Skeletal muscle satellite cell (primary cell): ENCODE measurements at regions not wholly inside any gene's neighbourhood (a gene's known extent, or its start where the extent isn't known, plus 50 kb on each side); places are given as distances from the start of the nearest gene placed in this dataset.
"Not testable (repeated sequence)": the region's sequence is repeated elsewhere in the genome, so short reads cannot be mapped to it uniquely, and the experiment has no call there.

ENCODE experiments used
- H3K27me3 ChIP-seq: 2 replicates; pipeline ENCODE4 v1.7.0; 2013; ENCODE audit warnings: low read length; ENCODE audit not compliant: control insufficient read depth, insufficient read depth
- H3K36me3 ChIP-seq: 2 replicates; pipeline ENCODE4 v1.7.0; 2013; ENCODE audit warnings: mild to moderate bottlenecking, control low read depth, low read length; ENCODE audit not compliant: insufficient read depth
- H3K4me1 ChIP-seq: 2 replicates; pipeline ENCODE4 v1.7.0; 2013; ENCODE audit warnings: low read length; ENCODE audit not compliant: control insufficient read depth, insufficient read depth
- H3K4me2 ChIP-seq: 2 replicates; pipeline ENCODE4 v1.7.0; 2013; ENCODE audit warnings: mild to moderate bottlenecking, low read length
- H3K4me3 ChIP-seq: 2 replicates; pipeline ENCODE4 v1.7.0; 2013; ENCODE audit warnings: low read length
- H3K9ac ChIP-seq: 2 replicates; pipeline ENCODE4 v1.7.0; 2013; ENCODE audit warnings: mild to moderate bottlenecking, low read depth, low read length, moderate library complexity
- H3K9me3 ChIP-seq: replicated peaks from 2 replicates; pipeline ENCODE4 v1.7.0; 2013; ENCODE audit warnings: mild to moderate bottlenecking, control low read depth, low read length

DNA sequence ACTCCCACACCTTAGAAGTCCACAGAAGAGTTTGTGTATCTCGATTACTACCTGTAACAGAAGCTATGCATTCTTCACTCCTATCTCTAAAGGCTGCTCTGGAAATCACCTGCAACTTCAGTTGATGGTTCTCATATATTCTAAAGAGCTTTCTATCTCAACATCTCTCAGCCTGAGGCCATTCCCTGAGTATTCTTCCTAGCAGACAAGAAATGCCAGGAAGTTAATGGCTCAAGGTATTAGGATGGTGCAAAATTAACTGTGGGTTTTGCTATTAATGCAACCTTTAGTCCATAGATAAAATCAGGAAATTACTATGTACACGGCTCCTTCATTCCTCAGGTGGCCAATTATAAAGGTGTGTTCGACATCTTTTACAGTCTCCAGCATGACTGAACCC is 290.1 kb downstream of the ZNF716 start:
- not testable (repeated sequence) for H3K9ac ChIP-seq, H3K4me2 ChIP-seq, H3K36me3 ChIP-seq, H3K27me3 ChIP-seq, H3K4me3 ChIP-seq, H3K9me3 ChIP-seq, H3K4me1 ChIP-seq

DNA sequence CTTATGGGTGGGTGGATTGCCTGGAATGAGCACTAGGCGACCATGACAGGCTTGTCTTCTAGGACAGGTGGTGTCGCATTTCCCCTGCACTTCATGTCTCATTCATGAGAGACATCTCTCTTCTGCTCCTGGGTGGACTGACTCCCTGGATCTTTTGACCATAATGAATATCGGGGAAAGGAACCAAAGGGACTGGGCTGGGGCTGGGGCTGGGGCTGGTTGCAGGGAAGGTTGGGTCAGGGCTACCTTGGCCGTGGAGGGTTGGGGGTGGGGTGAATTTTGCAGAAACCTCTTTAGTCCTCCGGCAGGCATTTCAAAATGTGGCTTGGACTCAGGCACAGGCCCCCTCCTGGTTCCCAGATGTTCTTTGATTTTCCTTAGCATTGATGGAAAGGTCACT is 319.2 kb downstream of the ZNF716 start:
- Histone ChIP-seq H3K9me3 (peaks cover 15% of the 10 kb centered on the region), H3K4me2 (no peak overlapping the region), H3K9ac (no peak overlapping the region), H3K4me1 (no peaks in the 10 kb centered on the region), H3K4me3 (no peak overlapping the region), H3K27me3 (no peaks in the 10 kb centered on the region), H3K36me3 (no peaks in the 10 kb centered on the region)

DNA sequence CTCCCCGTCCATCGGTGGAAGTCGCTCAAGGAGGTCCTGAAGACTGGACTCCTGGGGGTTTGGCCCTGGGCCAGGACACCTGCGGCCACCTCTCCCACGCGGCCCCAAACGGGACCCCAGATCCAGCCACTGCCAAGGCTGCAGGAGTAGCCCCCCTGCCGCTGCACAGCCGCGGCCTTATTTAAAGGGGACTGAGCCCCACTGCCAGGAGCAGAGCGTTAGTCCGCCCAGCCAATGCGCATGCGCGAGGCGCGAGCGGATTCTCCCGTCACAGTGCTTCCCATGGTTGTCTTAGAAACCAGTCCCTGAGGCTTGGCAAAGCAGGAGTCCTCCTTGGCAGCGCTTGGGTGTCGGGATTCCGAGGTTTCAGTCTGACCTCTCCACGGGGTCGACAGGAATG is 320.0 kb downstream of the ZNF716 start:
- H3K4me2 ChIP-seq, result no peak overlapping the region
- no peak overlapping the region for H3K4me3 ChIP-seq
- H3K36me3 ChIP-seq, result no peaks in the 10 kb centered on the region
- peaks cover 17% of the 10 kb centered on the region for H3K9me3 ChIP-seq
- no peak overlapping the region for H3K9ac ChIP-seq
- no peaks in the 10 kb centered on the region for H3K27me3 ChIP-seq
- no peaks in the 10 kb centered on the region for H3K4me1 ChIP-seq

DNA sequence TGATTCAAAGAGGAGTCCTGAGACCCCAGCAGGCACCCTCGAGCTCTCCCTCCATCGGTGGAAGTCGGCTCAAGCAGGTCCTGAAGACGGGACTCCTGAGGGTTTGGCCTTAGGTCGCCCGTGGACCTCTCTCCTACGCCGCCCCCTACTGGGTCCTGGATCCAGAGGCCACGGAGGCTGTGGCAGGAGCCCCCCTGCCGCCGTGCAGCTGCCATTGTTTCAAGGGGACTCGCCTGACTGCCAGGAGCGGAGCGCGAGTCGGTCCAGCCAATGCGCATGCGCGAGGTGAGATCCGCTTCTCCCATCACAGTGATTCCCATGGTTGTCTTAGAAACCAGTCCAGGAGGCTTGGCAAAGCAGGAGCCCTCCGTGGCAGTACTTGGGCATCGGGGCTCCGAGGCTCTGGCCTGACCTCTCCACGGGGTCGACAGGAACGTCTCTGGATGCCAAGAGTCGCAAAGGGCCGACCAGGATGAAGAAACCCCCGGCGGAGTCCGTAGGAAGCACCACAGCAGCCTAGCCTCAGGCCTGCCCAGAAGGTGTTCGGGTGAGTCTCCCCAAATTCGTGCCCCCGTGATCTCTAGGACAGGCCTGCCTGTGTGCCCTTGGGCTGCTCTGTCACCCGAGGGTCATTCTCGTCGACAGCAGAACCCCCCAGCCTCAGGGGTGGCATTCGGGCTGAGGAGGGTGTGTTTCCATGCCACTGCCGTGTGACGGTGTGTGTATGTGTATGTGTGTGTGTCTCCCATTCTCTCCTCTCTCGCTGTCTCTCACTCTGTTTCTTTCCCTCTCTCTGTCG is 322.3 kb downstream of the ZNF716 start:
- Histone ChIP-seq H3K36me3 (no peaks in the 10 kb centered on the region), H3K4me2 (no peak overlapping the region), H3K4me1 (no peaks in the 10 kb centered on the region), H3K9me3 (peaks cover 20% of the 10 kb centered on the region), H3K27me3 (no peaks in the 10 kb centered on the region), H3K4me3 (no peak overlapping the region), H3K9ac (no peak overlapping the region)

DNA sequence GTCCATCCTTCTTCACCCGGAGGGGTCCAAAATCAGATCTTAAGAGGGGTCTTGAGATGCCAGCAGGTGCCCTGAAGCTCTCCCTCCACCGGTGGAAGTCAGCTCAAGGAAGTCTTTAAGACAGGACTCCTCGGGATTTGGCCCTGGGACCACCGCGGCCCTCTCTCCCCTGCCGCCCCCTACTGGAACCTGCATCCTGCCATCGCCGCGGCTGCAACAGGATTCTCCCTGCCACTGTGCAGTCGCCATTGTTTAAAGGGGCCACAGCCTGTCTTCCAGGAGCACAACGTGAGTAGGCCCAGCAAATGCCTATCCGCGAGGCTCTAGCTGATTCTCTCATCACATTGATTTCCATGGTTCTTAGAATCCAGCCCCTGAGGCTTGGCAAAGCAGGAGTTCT is 324.3 kb downstream of the ZNF716 start:
- H3K36me3 ChIP-seq, result no peaks in the 10 kb centered on the region
- no peaks in the 10 kb centered on the region for H3K4me1 ChIP-seq
- no peak overlapping the region for H3K4me2 ChIP-seq
- peaks cover 20% of the 10 kb centered on the region for H3K9me3 ChIP-seq
- H3K27me3 ChIP-seq, result no peaks in the 10 kb centered on the region
- H3K4me3 ChIP-seq, result no peak overlapping the region
- H3K9ac ChIP-seq, result no peak overlapping the region

DNA sequence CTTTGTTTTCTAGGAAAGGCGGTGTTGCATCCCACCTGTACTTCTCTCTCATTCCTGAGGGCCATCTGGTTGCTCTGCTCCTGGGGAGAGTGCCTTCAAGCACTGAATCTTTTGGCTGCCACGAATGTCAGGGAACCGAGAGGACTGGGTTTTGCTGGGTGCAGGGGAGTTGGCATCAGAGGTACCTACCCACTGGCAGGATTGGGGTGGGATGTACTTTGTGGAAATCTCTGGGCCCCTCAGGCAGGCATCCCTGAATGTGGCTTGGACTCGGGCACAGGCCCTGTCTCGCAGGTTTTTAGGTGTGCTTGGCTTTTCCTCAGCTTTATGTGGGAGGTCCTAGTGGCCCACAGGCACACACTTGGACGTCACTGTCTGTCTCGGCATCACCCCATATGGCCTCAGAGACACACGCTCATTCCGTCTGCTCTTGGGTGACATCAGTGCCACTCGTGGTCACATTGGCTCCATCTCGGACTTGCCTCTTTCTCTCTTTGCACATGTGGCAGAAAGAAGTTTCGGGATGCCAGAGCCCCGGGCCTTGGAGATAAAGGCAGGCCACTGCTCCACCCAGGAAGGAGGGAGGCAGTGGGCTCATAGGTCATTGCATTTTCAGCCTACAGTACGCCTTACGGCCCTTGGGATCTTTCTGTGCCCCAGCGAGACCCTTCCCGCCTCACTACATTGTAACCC is 325.6 kb downstream of the ZNF716 start:
- Histone ChIP-seq H3K27me3 (no peaks in the 10 kb centered on the region), H3K4me3 (no peak overlapping the region), H3K9me3 (peaks cover 17% of the 10 kb centered on the region), H3K9ac (no peak overlapping the region), H3K4me1 (no peaks in the 10 kb centered on the region), H3K4me2 (no peak overlapping the region), H3K36me3 (no peaks in the 10 kb centered on the region)

DNA sequence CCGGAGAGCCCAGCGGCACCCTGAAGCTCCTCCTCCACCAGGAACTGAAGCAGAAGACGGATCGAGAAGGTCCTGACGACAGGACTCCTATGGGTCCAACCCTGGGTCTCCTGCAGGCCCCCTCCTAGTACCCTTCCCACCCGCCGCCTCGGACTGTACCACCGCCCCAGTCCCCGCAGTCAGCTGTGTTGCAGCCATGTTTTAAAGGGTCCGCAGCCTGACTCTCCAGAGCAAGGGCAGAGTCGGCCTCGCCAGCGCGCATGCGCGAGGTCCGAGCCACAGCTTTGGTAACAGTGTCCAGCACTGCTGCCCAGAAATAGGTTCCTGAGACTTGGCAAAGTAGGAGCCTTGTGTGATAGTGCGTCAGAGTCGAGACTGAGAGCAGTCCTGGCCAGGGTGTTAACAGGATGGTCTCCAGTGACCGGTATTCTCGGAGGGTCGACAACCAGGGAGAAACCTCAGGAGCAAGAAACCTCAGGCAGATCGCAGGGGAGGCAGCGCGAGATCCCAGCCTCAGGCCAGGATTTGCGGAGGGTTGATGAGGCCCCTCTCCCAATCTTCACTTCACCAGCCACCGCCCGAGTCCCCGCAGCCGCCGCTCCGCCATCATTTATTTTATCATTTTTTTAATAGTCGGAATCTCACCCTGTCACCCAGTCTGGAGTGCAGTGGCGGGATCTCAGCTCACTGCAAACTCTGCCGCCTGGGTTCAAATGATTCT is 326.3 kb downstream of the ZNF716 start:
- H3K4me2 ChIP-seq, H3K4me1 ChIP-seq, H3K27me3 ChIP-seq, H3K36me3 ChIP-seq, H3K9ac ChIP-seq, H3K4me3 ChIP-seq: not testable (repeated sequence)
- peaks cover 15% of the 10 kb centered on the region for H3K9me3 ChIP-seq

DNA sequence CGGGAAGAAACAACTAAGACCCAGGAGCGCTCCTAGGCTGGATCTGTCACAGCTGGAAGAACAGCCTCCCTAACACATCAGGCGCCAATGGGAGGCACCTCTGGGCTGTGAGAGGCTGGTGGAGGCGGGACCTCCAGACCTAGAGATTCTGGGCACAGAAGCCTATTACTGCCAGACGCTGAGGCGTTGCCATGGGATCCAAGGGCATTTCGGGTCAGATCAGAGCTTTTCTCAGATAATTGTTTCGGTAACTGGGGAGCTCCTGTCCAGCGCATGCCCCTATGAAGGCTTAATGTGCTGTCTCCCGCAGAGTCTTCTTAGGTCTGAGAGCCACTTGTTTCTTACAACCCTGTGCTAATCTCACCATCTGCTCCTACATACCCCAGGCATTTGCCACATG is 339.2 kb downstream of the ZNF716 start:
- Histone ChIP-seq H3K36me3 (no peaks in the 10 kb centered on the region), H3K4me3 (no peak overlapping the region), H3K4me1 (no peaks in the 10 kb centered on the region), H3K4me2 (no peak overlapping the region), H3K27me3 (no peaks in the 10 kb centered on the region), H3K9ac (no peak overlapping the region), H3K9me3 (no peaks in the 10 kb centered on the region)

DNA sequence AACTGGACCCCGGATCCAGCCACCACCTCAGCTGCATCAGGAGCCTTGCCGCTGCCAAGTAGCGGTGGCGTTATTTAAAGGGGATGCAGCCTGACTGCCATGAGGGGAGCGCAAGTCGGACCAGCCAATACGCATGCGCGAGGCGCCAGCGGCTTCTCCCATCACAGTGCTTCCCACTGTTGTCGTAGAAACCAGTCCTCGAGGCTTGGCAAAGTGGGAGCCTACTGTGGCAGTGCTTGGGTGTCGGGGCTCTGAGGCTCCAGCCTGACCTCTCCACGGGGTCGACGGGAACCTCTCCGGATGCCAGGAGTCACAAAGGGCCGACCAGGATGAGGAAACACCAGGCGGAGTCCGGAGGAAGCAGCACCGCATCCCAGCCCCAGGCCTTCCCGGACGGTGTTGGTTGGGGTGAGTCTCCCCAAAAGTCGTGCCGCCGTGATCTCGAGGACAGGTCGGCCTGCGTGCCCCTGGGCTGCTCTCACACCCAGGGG is 369.6 kb downstream of the ZNF716 start:
- no peaks in the 10 kb centered on the region for H3K27me3 ChIP-seq

DNA sequence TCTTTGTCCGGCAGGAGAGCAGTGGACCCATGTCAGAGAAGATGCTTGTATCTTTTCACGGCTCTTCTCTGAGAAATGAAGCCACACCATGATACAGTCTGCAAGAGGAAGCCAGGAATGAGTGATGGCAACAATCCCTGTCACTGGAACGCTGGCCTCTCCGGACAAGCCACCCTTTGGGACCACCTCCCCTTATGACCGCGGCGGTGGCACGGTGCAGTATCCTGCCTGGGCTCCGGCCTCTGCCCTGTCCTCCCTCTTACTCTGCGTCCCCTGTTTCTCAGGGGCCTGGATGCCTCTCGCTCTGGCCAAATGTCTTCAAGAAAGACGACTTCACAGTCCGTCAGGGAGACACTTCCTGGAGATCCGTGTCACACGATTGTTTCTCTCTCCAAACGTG is 370.5 kb downstream of the ZNF716 start:
- H3K27me3 ChIP-seq, result no peaks in the 10 kb centered on the region
- H3K36me3 ChIP-seq, result no peaks in the 10 kb centered on the region
- H3K9ac ChIP-seq, result no peak overlapping the region
- H3K4me2 ChIP-seq, result no peak overlapping the region
- H3K9me3 ChIP-seq, result peaks cover 2% of the 10 kb centered on the region
- no peak overlapping the region for H3K4me3 ChIP-seq
- H3K4me1 ChIP-seq, result no peaks in the 10 kb centered on the region

More for the DNA sequence above, 369.6 kb downstream of the ZNF716 start:
- Histone ChIP-seq H3K36me3 (no peaks in the 10 kb centered on the region), H3K4me2 (no peak overlapping the region), H3K9me3 (peaks cover 2% of the 10 kb centered on the region), H3K4me3 (no peak overlapping the region), H3K4me1 (no peaks in the 10 kb centered on the region), H3K9ac (no peak overlapping the region)

DNA sequence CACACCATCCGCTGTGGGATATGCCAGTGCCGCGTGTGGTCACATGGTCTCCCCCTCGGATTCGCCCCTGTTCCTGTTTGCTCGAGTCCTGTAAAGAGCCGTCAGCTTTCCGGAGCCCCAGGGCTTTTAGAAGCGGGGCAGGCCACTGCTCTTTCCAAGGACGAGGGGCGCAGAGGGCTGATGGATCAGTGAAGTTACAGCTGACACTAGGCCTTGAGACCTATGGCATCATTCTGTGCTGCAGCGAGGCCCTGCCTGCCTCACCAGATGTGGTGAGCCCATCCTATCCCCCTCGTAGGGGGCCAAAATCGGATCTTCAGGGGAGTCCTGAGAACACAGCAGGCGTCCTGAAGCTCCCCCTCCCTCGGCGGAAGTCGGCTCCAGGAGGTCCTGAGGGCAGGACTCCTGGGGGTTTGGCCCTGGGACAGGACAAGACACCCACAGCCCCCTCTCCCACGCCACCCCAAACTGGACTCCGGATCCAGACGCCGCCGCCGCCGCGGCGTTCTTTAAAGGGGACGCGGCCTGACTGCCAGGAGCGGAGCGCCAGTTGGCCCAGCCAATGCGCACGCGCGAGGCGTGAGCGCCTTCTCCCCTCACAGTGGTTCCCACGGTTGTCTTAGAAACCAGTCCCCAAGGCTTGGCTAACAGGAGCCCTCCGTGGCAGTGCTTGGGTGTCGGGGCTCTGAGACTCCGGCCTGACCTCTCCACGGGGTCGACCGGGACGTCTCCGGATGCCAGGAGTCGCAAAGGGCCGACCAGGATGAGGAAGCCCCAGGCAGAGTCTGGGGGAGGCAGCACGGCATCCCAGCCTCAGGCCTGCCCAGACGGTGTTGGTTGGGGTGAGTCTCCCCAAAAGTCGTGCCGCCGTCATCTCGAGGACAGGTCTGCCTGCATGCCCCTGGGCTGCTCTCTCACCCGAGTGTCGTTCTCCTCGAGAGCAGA is 371.7 kb downstream of the ZNF716 start:
- Histone ChIP-seq H3K9me3 (peaks cover 2% of the 10 kb centered on the region), H3K9ac (no peak overlapping the region), H3K4me3 (no peak overlapping the region), H3K36me3 (no peaks in the 10 kb centered on the region), H3K4me2 (no peak overlapping the region), H3K27me3 (no peaks in the 10 kb centered on the region), H3K4me1 (no peaks in the 10 kb centered on the region)
